ENCODE measurements at regions not wholly inside any gene's neighbourhood (a gene's known extent, or its start where the extent isn't known, plus 50 kb on each side); places are given as distances from the start of the nearest gene placed in this dataset.
"Not testable (repeated sequence)": the region's sequence is repeated elsewhere in the genome, so short reads cannot be mapped to it uniquely, and the experiment has no call there.

DNA sequence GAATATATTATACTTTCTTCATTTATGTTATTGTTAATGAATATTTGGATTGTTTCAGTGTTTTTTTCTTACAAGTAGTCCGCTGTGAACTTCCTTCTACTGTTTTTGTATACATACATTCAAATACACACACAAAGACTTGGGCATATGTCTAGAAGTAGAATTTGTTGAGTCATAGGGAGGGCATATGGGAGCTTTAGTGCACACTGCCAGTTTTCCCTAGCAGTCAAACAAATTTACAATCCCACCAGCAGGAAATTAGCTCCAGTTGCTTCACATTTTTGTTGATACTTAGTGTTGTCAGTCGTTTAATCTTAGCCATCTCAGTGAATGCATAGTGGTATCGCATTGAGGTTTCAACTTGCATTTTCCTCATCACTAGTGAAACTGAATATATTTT lies 492.3 kb downstream of the DIPK2A start:
- DNase-seq (ENCODE audit: low read depth), result no peak

- no peak for DNase-seq (ENCODE audit: low read depth)
Observed at GRCh38 chr3:144466114-144466513, 494.5 kb downstream of the DIPK2A start.

GRCh38 chr3:144466540-144466939 lies 494.9 kb downstream of the DIPK2A start:
- DNase-seq (ENCODE audit: low read depth), result no peak

GRCh38 chr3:144470666-144471065 lies 499.0 kb downstream of the DIPK2A start:
- DNase-seq (ENCODE audit: low read depth), result no peak

GRCh38 chr3:144477593-144477992 lies 506.0 kb downstream of the DIPK2A start:
- no peak for DNase-seq (ENCODE audit: low read depth)

- no peak for DNase-seq (ENCODE audit: low read depth)
Observed at GRCh38 chr3:144480416-144480919, 508.8 kb downstream of the DIPK2A start.

DNA sequence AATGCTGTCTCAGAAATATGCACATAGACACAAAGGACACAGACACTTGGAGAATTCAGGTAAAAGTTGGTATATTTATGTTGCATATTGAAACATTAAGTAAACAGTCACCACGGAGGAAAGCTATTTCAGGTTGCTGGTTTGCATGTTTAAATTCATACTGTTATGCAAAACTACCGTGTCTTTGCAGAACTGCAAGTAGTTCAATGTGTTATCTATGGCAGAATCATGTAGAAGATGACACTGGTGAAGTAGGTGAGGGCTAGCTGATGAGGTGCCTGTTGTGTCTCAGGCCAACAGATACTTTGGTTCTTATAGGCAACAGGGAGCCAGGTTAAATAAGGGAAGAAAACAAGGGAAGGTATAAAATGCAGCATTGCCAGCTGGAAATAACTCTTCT lies 511.3 kb downstream of the DIPK2A start:
- DNase-seq (ENCODE audit: low read depth), result no peak

- DNase-seq (ENCODE audit: low read depth), result no peak
Observed at GRCh38 chr3:144487011-144487410, 515.4 kb downstream of the DIPK2A start.

- no peak for DNase-seq (ENCODE audit: low read depth)
Observed at GRCh38 chr3:144488927-144489326, 517.3 kb downstream of the DIPK2A start.

DNA sequence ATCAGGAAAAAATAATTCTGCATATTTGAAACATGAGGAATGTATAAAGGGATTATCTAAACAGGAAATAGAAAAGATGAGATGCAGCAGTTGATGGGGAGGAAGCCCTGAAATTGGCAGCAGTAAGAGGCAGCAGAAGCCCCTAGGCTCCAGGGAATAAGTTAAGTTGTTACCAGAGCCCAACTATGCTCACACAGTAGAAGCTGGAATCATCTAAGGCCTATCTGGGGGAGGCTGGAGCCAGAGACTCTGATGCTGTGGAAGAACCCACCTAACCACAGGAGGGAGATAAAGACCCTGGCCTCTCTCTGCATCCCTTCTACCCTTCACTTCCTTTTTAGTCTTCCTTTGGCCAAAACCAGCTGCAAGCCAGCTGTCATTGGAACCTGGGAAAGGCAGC lies 519.7 kb downstream of the DIPK2A start:
- no peak for DNase-seq (ENCODE audit: low read depth)

DNA sequence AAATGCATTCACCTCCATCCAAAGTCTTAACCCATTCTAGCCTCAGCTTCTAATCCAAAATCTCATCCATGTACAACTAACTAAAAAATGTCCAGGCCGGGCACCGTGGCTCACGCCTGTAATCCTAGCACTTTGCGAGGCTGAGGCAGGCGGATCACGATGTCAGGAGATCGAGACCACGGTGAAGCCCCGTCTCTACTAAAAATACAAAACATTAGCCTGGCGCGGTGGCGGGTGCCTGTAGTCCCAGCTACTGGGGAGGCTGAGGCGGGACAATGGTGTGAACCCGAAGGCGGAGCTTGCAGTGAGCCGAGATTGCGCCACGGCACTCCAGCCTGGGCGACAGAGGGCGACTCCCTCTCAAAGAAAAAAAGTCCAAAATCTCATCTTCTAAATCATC lies 523.0 kb downstream of the DIPK2A start:
- DNase-seq (ENCODE audit: low read depth), result not testable (repeated sequence)

DNA sequence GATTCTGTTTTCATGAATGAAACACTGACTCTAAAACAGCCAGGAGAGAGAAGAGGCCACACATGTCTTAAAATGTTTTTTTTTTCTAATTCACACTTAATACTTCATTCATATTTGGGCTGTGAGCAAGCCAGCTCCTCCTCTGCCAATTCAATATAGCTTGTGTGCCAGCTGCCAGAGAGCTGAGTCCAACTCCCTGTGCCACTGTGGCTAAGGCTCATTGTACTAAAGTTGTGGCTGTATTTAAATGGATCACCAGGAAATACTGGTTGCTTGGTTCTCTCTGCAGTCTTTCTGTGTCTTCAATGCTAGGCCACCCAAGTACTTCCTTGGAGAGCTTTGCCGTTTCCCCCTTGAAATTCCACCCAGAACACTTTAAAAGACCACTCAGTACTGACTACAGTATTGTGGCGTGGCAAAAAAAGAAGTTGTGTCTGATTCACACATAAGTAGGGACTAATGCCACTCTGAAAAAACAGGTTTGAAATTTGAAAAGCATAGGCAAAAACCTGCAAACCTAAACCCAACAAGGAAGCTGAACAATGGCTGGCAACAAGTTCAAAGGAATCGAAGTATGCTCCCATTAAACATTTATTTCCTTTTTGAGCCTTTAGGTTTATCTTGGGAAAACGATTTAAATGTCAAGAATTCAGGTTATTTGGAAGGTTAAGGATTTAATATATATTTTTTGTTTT lies 524.7 kb downstream of the DIPK2A start:
- DNase-seq (ENCODE audit: low read depth), result no peak

- DNase-seq (ENCODE audit: low read depth), result no peak
Observed at GRCh38 chr3:144497452-144497851, 525.8 kb downstream of the DIPK2A start.

- no peak for DNase-seq (ENCODE audit: low read depth)
Observed at GRCh38 chr3:144499001-144499930, 527.6 kb downstream of the DIPK2A start.

DNA sequence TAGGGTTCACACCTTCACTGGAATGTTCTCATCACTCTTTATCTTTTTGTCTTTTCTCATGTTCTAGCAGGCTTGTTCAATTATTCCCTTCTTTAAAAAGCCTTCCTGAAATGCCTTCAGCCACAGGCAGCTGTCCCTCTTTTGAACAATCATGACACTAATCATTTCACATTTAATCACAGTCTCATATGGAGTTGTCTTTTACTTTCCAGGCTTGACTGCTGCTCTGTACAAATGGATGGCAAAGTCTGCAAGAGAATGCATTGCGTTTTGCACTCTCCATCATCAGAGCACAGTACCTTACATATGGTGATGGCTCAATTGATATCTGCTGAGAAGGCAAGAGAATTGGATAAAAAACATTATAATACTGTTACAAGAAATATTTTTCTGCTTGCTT lies 529.8 kb downstream of the DIPK2A start:
- DNase-seq (ENCODE audit: low read depth), result no peak

- DNase-seq (ENCODE audit: low read depth), result no peak
Observed at GRCh38 chr3:144502402-144502801, 530.8 kb downstream of the DIPK2A start.

DNA sequence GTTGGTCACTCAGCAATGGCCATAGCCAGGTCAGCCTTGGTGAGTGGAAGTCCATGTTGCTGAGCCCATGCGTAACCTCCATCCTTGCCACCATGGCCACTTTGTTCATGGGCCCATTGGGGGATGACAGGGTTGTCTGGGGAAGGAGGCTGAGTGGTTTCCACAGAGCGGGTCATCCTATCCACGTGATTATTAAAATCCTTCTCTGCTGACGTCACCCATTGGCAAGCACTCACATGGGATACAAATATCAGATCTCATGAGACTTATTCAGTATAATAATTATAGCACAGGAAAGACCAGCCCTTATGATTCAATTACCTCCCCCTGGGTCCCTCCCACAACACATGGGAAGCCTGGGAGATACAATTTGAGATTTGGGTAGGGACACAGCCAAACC lies 534.8 kb downstream of the DIPK2A start:
- not testable (repeated sequence) for DNase-seq (ENCODE audit: low read depth)

GRCh38 chr3:144511346-144511745 lies 539.7 kb downstream of the DIPK2A start:
- DNase-seq (ENCODE audit: low read depth), result no peak

DNA sequence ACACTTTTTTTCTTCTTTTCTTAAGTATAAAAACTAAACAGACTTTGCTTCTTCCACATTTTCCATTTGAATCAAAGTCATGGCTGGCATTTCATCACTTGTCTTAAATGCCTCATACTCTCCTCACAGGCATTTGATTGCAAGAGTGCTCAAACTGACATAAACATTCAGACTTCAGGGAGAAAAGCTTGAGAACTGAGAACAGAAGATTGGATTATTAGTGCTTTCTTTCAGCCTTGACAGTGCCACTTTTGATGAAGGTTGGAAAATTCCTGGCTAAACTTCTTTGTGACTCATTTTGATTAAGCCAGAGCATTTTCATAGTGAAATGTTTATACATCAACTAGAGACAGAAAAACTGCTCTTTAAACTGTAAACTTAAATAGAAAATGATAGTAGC lies 544.4 kb downstream of the DIPK2A start:
- DNase-seq (ENCODE audit: low read depth), result no peak

DNA sequence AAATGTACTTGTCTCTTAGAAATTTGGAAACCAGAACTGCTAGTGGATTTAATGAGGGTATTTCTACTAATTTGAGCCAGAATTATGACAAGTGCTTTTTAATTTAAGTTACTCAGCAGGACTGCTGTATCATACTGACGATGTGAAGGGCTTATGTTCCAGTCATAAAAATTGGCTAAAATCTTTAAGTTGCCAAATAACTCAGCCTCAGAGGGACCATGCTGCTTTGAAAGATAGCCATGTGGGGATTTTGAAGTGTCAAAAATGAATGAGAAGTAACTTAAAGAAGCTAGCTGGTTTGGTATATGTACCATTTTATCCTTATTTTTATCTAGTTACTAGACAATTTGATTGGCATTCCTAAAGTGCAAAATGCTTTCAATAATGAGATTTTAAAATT lies 545.0 kb downstream of the DIPK2A start:
- no peak for DNase-seq (ENCODE audit: low read depth)

GRCh38 chr3:144521131-144521530 lies 549.5 kb downstream of the DIPK2A start:
- no peak for DNase-seq (ENCODE audit: low read depth)

DNA sequence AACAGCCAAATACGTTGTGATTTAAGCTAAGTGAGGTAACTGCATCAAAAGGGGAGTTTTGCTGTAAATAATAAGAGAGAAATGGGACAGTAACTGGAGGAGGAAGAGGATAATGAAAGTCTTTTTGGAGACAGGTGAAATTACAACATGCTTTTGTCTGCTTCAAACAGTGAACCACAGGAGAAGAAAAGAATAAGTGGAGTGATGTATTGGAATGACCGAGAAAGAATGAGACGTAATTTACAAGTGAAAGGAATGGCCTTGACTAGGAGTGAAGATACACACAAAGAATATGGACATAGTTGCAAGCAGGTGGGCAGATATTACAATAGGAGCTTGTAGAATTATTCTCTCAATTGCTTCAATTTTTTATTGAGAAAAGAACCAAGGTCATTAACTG lies 550.8 kb downstream of the DIPK2A start:
- DNase-seq (ENCODE audit: low read depth), result no peak

DNA sequence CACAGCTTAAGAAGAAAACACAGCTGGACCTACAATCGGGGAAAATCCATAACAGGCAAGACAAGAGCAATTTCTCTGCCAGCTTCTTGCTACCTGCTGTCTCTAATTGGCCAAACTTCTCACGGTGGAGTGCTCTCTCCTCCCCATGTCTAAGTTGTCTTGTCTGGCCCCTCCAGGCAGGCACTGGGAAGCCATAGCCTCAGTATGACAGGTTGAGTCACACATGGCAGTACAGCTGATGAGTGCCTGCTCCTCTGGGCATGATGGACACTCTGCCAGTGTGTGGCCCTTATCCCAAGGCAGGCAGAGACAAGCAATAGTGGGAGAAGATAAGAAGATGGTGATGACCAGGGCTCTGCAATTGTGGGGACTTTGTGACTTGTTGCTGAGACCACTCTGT lies 551.8 kb downstream of the DIPK2A start:
- DNase-seq (ENCODE audit: low read depth), result no peak

Measured in GM04503 (cell line).